ENCODE measurements at regions not wholly inside any gene's neighbourhood (a gene's known extent, or its start where the extent isn't known, plus 50 kb on each side); places are given as distances from the start of the nearest gene placed in this dataset.

DNA sequence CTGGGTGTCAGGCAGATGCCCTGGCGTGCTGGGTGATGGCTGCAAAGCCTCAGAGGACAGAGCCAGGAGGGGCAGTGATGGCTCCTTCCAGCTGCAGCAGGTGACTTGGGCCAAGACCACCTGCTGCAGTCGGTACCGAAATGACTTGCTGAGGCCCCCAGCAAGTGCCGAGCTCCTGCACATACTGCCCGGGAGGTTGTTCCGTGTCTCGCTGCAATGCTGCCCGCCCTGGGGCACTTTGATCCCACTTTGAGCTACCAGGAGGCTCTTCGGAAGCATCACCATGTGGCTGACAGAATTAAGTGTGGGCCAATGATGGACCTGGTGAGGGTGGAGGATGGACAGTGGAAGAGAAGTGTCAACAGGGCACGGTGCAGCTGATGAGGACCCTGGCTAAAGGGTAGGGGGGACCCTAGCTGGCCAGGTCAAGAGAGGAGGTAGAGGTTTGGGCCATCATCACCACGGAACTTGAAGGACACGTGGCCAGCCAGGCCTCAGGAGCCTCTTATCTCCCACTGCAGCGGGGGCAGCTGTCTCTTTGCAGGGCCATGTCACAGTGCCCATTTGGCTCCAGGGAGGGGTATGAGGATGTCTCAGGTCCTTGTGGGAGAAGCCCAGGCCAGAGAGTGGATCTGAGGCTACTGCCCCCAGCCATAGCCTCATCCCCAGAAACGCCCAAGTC is 51.1 kb upstream of the NANOS1 start:
- Histone ChIP-seq H3K9me3 (ENCODE audit: control insufficient read depth in 4 of 4, insufficient read depth in 3 of 4, low read length in 3 of 4) (peaks cover 0 to 4% (median under 1%) of the 10 kb centered on the region in 4 donors), H3K36me3 (ENCODE audit: control insufficient read depth in 4 of 4, insufficient read depth in 4 of 4, low read length in 4 of 4) (no peaks in the 10 kb centered on the region), H3K4me3 (no peak overlapping the region), H3K4me1 (ENCODE audit: control insufficient read depth in 5 of 5, insufficient read depth in 5 of 5, low read length in 5 of 5) (no peaks in the 10 kb centered on the region), H3K9ac (ENCODE audit: insufficient read depth in 1 of 2, low read length in 2 of 2) (no peak overlapping the region), H3K27ac (ENCODE audit: low read depth in 1 of 2, low read length in 1 of 2) (no peak overlapping the region), H3K27me3 (ENCODE audit: control insufficient read depth in 3 of 3, insufficient read depth in 3 of 3, low read length in 2 of 3) (no peaks in the 10 kb centered on the region)
- 80 to 90% methylated on average over 14 of the region's 14 CpGs for WGBS, 2 donors
- TF ChIP-seq, protein P1, sequence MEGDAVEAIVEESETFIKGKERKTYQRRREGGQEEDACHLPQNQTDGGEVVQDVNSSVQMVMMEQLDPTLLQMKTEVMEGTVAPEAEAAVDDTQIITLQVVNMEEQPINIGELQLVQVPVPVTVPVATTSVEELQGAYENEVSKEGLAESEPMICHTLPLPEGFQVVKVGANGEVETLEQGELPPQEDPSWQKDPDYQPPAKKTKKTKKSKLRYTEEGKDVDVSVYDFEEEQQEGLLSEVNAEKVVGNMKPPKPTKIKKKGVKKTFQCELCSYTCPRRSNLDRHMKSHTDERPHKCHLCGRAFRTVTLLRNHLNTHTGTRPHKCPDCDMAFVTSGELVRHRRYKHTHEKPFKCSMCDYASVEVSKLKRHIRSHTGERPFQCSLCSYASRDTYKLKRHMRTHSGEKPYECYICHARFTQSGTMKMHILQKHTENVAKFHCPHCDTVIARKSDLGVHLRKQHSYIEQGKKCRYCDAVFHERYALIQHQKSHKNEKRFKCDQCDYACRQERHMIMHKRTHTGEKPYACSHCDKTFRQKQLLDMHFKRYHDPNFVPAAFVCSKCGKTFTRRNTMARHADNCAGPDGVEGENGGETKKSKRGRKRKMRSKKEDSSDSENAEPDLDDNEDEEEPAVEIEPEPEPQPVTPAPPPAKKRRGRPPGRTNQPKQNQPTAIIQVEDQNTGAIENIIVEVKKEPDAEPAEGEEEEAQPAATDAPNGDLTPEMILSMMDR (IDR thresholded peaks at IDR 0.05; ENCODE audit: control extremely low read depth, extremely low read depth), result no peak
- DNase-seq (no peak), ATAC-seq (ENCODE audit: insufficient read depth, low FRiP score) (no peak)

DNA sequence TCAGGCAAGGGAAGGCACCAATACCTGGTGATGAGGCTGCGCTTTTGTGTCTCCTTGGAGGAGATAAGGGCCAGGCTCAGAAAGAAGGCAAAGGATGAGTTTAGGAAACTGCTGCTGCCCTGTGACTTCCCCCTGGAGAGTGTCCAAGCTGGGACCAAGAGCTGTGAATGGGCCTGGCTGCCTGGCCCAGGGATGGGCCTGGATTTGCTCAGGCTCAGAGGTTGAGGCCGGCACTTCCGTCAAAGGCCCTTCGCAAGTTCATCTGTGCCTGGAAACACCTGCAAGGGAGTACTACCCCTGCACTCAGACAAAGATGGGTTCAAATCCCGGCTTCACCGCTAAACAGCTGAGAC is 50.5 kb upstream of the NANOS1 start:
- TF ChIP-seq, protein P1 (IDR thresholded peaks at IDR 0.05; ENCODE audit: control extremely low read depth, extremely low read depth), result no peak
- Histone ChIP-seq H3K4me3 (no peak overlapping the region), H3K9ac (ENCODE audit: insufficient read depth in 1 of 2, low read length in 2 of 2) (no peak overlapping the region), H3K36me3 (ENCODE audit: control insufficient read depth in 4 of 4, insufficient read depth in 4 of 4, low read length in 4 of 4) (no peaks in the 10 kb centered on the region), H3K9me3 (ENCODE audit: control insufficient read depth in 4 of 4, insufficient read depth in 3 of 4, low read length in 3 of 4) (peaks cover 0 to 2% (median under 1%) of the 10 kb centered on the region in 4 donors), H3K27me3 (ENCODE audit: control insufficient read depth in 3 of 3, insufficient read depth in 3 of 3, low read length in 2 of 3) (no peaks in the 10 kb centered on the region), H3K27ac (ENCODE audit: low read depth in 1 of 2, low read length in 1 of 2) (no peak overlapping the region), H3K4me1 (ENCODE audit: control insufficient read depth in 5 of 5, insufficient read depth in 5 of 5, low read length in 5 of 5) (no peaks in the 10 kb centered on the region)
- ATAC-seq (ENCODE audit: insufficient read depth, low FRiP score) (no peak), DNase-seq (no peak)
- WGBS, 2 donors, result 91 to 92% methylated on average over 6 of the region's 6 CpGs

DNA sequence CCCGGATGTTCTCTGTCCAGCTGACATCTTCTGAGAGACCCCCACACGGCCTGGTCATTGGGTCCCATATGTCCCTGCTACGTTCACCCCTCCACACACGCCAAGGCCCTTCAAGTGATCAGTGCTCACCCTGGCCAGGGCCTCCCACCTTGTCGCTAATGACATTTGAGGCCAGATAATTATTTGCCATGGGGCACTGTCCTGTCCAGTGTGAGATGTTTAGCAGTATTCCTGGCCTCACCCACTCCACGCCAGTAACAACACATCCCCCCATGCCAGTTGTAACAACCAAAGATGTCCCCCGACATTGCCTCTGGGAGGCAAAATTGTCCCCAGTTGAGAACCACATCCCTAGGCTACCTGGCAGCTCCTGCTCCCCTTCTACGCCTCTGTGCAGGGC is 49.9 kb upstream of the NANOS1 start:
- WGBS, 2 donors, result 90 to 93% methylated on average over 8 of the region's 8 CpGs
- no peaks in the 10 kb centered on the region for H3K36me3 ChIP-seq (ENCODE audit: control insufficient read depth in 4 of 4, insufficient read depth in 4 of 4, low read length in 4 of 4)

More for the DNA sequence above, 49.9 kb upstream of the NANOS1 start:
- H3K4me1 ChIP-seq (ENCODE audit: control insufficient read depth in 5 of 5, insufficient read depth in 5 of 5, low read length in 5 of 5), result no peaks in the 10 kb centered on the region
- no peaks in the 10 kb centered on the region for H3K27me3 ChIP-seq (ENCODE audit: control insufficient read depth in 3 of 3, insufficient read depth in 3 of 3, low read length in 2 of 3)
- H3K4me3 ChIP-seq, result no peak overlapping the region
- TF ChIP-seq, protein P1 (IDR thresholded peaks at IDR 0.05; ENCODE audit: control extremely low read depth, extremely low read depth), result no peak
- H3K27ac ChIP-seq (ENCODE audit: low read depth in 1 of 2, low read length in 1 of 2), result no peak overlapping the region
- ATAC-seq (ENCODE audit: insufficient read depth, low FRiP score), result no peak
- H3K9ac ChIP-seq (ENCODE audit: insufficient read depth in 1 of 2, low read length in 2 of 2), result no peak overlapping the region
- no peak for DNase-seq
- peaks cover 0 to 2% (median 0%) of the 10 kb centered on the region in 4 donors for H3K9me3 ChIP-seq (ENCODE audit: control insufficient read depth in 4 of 4, insufficient read depth in 3 of 4, low read length in 3 of 4)
